HG03439 (cell line): ENCODE measurements at regions not wholly inside any gene's neighbourhood (a gene's known extent, or its start where the extent isn't known, plus 50 kb on each side); places are given as distances from the start of the nearest gene placed in this dataset.

Source experiments
- ATAC-seq: cut with Tn5 transposase; IDR thresholded peaks from one replicate; pipeline ENCODE4 v1.9.1; 2021; ENCODE audit warnings: mild to moderate bottlenecking, moderate library complexity; ENCODE audit not compliant: unreplicated experiment

DNA sequence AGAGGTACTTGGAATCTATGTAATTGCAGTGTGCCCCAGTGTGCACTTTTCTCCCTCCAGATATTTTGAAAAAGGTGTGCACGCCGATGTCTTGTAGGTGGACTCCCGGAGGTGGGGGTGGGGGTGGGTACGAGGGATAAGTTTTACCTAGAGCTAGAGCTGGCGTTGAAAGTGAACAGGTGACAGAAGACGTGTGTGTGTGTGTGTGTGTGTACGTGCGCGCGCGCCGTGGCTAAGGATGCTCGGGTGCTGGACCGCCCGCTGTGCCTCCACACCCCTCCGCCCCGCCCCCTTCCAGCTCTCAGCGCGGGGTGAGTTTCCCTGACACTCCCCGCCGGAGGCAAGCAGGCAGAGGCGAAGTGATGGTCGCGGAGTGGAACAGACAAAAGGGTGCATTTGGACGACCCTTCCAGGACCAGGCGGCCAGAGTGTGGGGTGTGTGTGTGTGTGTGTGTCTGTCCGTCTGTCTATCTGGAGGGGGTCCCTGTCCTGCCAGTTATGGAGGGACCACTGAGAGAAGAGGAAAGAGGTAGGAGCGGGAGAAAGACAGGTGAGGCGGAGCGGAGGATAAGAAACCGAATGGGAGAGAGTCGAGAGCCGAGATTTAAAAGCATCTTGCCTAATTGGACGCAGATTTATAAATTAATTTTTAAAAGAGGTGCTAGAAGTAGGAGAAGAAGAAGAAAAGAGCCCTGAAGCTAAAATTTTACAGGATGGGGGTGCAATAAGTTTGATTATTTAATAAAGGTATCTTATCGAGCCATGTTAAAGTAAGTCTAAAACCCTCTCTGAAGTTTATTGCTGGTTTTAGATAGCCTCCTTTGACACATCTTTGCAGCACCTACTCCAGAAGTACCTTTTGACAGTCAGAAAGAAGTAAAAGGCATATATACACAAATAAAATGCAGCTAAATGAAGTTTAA lies 335.8 kb upstream of the THRB start:
- no peak for ATAC-seq

- no peak for ATAC-seq
Measured at GRCh38 chr3:24831221-24831620, 336.6 kb upstream of the THRB start.

DNA sequence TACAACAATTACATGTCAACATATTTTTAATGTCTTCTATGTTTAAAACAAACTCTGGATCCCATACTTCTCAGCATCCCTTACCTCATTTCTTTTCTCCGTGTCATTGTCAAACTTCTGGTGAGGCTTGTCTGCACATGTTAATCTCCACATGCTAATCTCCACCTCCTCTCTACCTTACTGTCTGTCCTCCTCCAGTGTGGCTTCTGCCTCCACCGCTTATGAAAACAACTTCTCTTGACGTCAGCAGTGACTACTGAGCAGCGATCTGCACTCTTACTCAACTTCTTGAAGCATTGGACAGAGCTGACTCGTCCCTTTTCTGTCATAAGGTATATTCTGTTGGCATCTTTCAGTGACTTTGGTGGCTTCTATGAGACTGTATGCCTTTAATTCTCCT lies 338.2 kb upstream of the THRB start:
- no peak for ATAC-seq

DNA sequence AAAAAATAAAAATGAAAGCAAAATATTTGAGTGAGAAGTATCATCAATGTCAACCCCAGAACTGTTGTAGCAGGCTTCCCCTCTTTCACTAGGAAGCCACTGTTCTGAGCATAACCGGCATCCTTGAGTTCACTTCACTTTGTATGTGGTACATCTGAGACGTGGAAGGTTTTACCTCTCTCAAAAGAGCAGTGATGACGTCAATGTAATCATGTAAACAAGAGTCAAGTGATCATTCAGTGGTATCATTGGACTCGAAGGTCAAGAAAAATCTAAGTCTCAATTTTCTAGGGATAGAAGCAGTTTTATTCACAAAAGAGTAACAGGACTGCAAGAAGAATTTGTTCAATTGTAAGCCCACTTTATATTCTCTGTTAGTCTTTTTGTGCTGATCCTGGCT lies 339.8 kb upstream of the THRB start:
- no peak for ATAC-seq

DNA sequence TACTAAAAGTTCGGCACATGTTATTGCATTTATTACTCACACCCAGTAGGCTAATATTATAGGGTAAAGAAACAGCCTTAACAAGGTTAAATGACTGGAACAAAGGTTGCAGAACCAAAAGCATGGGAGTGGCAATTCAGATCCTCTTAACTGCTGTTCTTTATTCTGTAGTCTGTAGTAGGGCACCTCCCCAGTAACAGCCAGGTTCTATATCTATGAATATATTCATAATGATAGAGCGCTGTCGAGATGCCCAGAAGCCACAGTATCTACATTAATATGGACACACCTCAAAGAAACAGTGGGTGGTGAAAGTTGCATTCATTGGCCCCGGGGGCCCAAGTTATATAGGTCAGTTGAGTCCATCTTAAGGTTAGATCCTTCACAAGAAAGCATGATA lies 340.9 kb upstream of the THRB start:
- ATAC-seq, result no peak

DNA sequence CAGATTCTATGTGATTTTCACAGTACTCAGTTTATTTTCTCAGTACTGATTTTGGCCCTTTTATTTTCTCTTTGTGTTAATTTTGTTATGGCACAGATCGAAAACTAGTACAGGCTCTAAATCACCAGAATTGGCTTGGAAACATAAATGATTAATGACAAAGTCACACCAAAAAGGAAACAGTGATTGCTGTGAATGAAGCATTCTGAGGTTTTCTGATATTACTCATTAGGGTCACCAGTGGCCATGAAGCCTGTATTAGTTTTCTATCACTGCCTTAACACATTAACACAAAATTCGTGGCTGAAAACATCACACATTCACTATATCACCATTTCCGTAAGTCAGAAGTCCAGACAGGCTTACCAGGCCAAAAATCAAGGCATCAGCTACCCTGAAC lies 343.0 kb upstream of the THRB start:
- ATAC-seq, result no peak

DNA sequence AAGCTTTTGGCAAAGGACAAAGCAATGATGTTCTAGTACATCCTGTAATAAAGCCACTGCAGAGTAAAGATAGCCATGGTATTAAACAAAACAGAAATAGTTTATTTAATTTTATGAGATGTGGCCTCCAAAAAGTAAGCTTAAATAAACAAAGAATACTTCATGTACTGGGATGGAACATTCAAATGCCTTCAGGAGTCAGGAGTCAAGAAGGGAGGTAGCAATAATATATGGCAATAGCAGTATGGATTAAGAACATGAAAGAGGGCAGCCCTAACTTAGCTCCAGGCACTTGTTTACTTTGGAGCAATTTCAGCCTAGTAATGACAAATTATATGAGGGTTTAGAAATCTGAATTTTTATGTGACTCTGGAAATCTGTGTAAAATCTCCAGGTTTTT lies 343.9 kb upstream of the THRB start:
- no peak for ATAC-seq

GRCh38 chr3:24843955-24844354 lies 349.3 kb upstream of the THRB start:
- ATAC-seq, result no peak

GRCh38 chr3:24845524-24846155 lies 351.0 kb upstream of the THRB start:
- no peak for ATAC-seq

- ATAC-seq, result no peak
Measured at GRCh38 chr3:24846286-24846860, 351.7 kb upstream of the THRB start.

GRCh38 chr3:24850245-24850644 lies 355.6 kb upstream of the THRB start:
- ATAC-seq, result no peak

GRCh38 chr3:24853685-24854490 lies 359.2 kb upstream of the THRB start:
- no peak for ATAC-seq

- ATAC-seq, result no peak
Measured at GRCh38 chr3:24854748-24855147, 360.1 kb upstream of the THRB start.

- ATAC-seq, result no peak
Measured at GRCh38 chr3:24857945-24858344, 363.3 kb upstream of the THRB start.

GRCh38 chr3:24863215-24863614 lies 368.6 kb upstream of the THRB start:
- no peak for ATAC-seq

- no peak for ATAC-seq
Measured at GRCh38 chr3:24867783-24868182, 373.1 kb upstream of the THRB start.

GRCh38 chr3:24881239-24881638 lies 386.6 kb upstream of the THRB start:
- no peak for ATAC-seq

DNA sequence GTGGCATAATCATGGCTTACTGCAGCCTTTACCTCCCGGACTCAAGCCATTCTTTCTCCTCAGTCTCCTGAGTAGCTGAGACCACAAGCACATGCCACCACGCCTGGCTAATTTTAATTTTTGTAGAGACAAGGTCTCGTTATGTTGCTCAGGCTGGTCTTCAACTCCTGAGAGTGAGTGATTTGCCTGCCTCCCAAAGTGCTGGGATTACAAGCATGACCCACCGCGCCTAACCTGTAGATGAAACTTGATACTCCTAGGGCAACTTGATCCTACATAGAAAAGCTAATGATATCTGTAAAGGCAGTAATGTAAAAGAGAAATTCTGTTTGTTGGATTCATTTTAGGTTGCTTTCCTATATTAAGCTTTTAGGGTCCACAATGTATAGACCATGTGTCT lies 391.9 kb upstream of the THRB start:
- ATAC-seq, result no peak

- no peak for ATAC-seq
Measured at GRCh38 chr3:24890012-24890411, 395.4 kb upstream of the THRB start.

- ATAC-seq, result no peak
Measured at GRCh38 chr3:24899373-24899772, 404.7 kb upstream of the THRB start.

GRCh38 chr3:24899901-24900603 lies 405.4 kb upstream of the THRB start:
- no peak for ATAC-seq
